ENCODE measurements at regions not wholly inside any gene's neighbourhood (a gene's known extent, or its start where the extent isn't known, plus 50 kb on each side); places are given as distances from the start of the nearest gene placed in this dataset.

GRCh38 chr12:20057398-20057797 is 310.9 kb upstream of the PDE3A start:
- H3K4me1 ChIP-seq (ENCODE audit: insufficient read depth, low read length, poor library complexity, severe bottlenecking), result no peaks in the 10 kb centered on the region
- H3K4me2 ChIP-seq (ENCODE audit: low read depth, low read length, poor library complexity, severe bottlenecking), result no peak overlapping the region
- H3K9ac ChIP-seq (ENCODE audit: low read depth, low read length, poor library complexity, severe bottlenecking), result no peak overlapping the region
- no peaks in the 10 kb centered on the region for H4K20me1 ChIP-seq (ENCODE audit: insufficient read depth, low read length, poor library complexity, severe bottlenecking)
- no peaks in the 10 kb centered on the region for H3K79me2 ChIP-seq (ENCODE audit: insufficient read depth, low read length)
- H3K27me3 ChIP-seq (ENCODE audit: insufficient read depth, low read length, poor library complexity, severe bottlenecking), result no peaks in the 10 kb centered on the region
- H3K36me3 ChIP-seq (ENCODE audit: insufficient read depth, low read length), result no peaks in the 10 kb centered on the region
- H2AFZ ChIP-seq (ENCODE audit: low read length), result no peak overlapping the region
- TF ChIP-seq EZH2phosphoT487 (IDR thresholded peaks at IDR 0.05; ENCODE audit: borderline replicate concordance), result no peak
- TF ChIP-seq CTCF (conservative IDR thresholded peaks at IDR 0.05; ENCODE audit: low read length), result no peak
- H3K9me3 ChIP-seq (ENCODE audit: insufficient read depth, low read depth, low read length), result no peaks in the 10 kb centered on the region
- H3K4me3 ChIP-seq (ENCODE audit: low read length, poor library complexity, severe bottlenecking), result no peak overlapping the region
- no peaks in the 10 kb centered on the region for H3F3A ChIP-seq (ENCODE audit: low read depth)
- H3K9me2 ChIP-seq (replicated peaks; ENCODE audit: low read depth, low read length), result no peaks in the 10 kb centered on the region

- no peak overlapping the region for H3K4me2 ChIP-seq (ENCODE audit: low read depth, low read length, poor library complexity, severe bottlenecking)
- no peaks in the 10 kb centered on the region for H3F3A ChIP-seq (ENCODE audit: low read depth)
- no peak overlapping the region for H3K4me3 ChIP-seq (ENCODE audit: low read length, poor library complexity, severe bottlenecking)
- no peak overlapping the region for H2AFZ ChIP-seq (ENCODE audit: low read length)
- H3K9ac ChIP-seq (ENCODE audit: low read depth, low read length, poor library complexity, severe bottlenecking), result no peak overlapping the region
- no peaks in the 10 kb centered on the region for H3K36me3 ChIP-seq (ENCODE audit: insufficient read depth, low read length)
- no peaks in the 10 kb centered on the region for H3K27me3 ChIP-seq (ENCODE audit: insufficient read depth, low read length, poor library complexity, severe bottlenecking)
- H3K9me2 ChIP-seq (replicated peaks; ENCODE audit: low read depth, low read length), result no peaks in the 10 kb centered on the region; the same call in 1 of the 2 replicates
- no peaks in the 10 kb centered on the region for H4K20me1 ChIP-seq (ENCODE audit: insufficient read depth, low read length, poor library complexity, severe bottlenecking)
- TF ChIP-seq CTCF (conservative IDR thresholded peaks at IDR 0.05; ENCODE audit: low read length) (no peak), EZH2phosphoT487 (IDR thresholded peaks at IDR 0.05; ENCODE audit: borderline replicate concordance) (no peak)
- H3K79me2 ChIP-seq (ENCODE audit: insufficient read depth, low read length), result no peaks in the 10 kb centered on the region
- no peaks in the 10 kb centered on the region for H3K4me1 ChIP-seq (ENCODE audit: insufficient read depth, low read length, poor library complexity, severe bottlenecking)
- H3K9me3 ChIP-seq (ENCODE audit: insufficient read depth, low read depth, low read length), result no peaks in the 10 kb centered on the region
Observed at GRCh38 chr12:20063116-20063515, 305.2 kb upstream of the PDE3A start.

GRCh38 chr12:20077618-20078017 is 290.7 kb upstream of the PDE3A start:
- Histone ChIP-seq H3K9me3 (ENCODE audit: insufficient read depth, low read depth, low read length) (no peaks in the 10 kb centered on the region), H3K9ac (ENCODE audit: low read depth, low read length, poor library complexity, severe bottlenecking) (no peak overlapping the region), H3K27me3 (ENCODE audit: insufficient read depth, low read length, poor library complexity, severe bottlenecking) (no peaks in the 10 kb centered on the region), H3F3A (ENCODE audit: low read depth) (no peaks in the 10 kb centered on the region), H3K4me3 (ENCODE audit: low read length, poor library complexity, severe bottlenecking) (no peak overlapping the region), H3K79me2 (ENCODE audit: insufficient read depth, low read length) (no peaks in the 10 kb centered on the region), H3K9me2 (replicated peaks; ENCODE audit: low read depth, low read length) (no peaks in the 10 kb centered on the region), H3K36me3 (ENCODE audit: insufficient read depth, low read length) (no peaks in the 10 kb centered on the region), H4K20me1 (ENCODE audit: insufficient read depth, low read length, poor library complexity, severe bottlenecking) (no peaks in the 10 kb centered on the region), H3K4me1 (ENCODE audit: insufficient read depth, low read length, poor library complexity, severe bottlenecking) (no peaks in the 10 kb centered on the region), H2AFZ (ENCODE audit: low read length) (no peak overlapping the region), H3K4me2 (ENCODE audit: low read depth, low read length, poor library complexity, severe bottlenecking) (no peak overlapping the region)
- TF ChIP-seq CTCF (conservative IDR thresholded peaks at IDR 0.05; ENCODE audit: low read length) (no peak), EZH2phosphoT487 (IDR thresholded peaks at IDR 0.05; ENCODE audit: borderline replicate concordance) (no peak)
